Islet of Langerhans (tissue), 1 donor: ENCODE measurements at regions not wholly inside any gene's neighbourhood (a gene's known extent, or its start where the extent isn't known, plus 50 kb on each side); places are given as distances from the start of the nearest gene placed in this dataset.
"Not testable (repeated sequence)": the region's sequence is repeated elsewhere in the genome, so short reads cannot be mapped to it uniquely, and the experiment has no call there.

Source experiments
- FAIRE-seq: peaks from one replicate; lab custom pipeline; 2011; peaks lifted over from hg19 to GRCh38; lab: Jason Lieb, UNC

GRCh38 chr11:79543101-79543500, 102.3 kb upstream of the TENM4 start:
- no peak for FAIRE-seq

GRCh38 chr11:79541466-79541865, 100.6 kb upstream of the TENM4 start:
- no peak for FAIRE-seq

DNA sequence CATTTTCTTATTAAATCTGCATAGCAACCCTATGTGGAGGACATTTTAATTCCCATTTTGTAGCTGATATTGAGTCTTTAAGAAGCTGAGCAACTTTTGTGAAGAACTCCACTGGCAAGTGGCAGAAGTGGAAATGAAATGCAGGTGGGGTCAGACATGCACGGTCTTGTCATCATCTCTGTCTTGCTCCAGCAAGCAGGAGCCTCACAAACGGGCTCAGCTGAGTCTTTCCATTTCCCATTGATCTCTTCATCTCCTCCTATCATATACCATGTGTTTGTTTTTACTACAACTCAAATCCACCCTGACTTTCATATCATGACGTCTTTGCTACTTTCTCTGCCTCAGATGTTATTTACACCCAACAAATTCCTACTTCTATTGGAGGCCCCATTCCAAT, 97.9 kb upstream of the TENM4 start:
- no peak for FAIRE-seq

DNA sequence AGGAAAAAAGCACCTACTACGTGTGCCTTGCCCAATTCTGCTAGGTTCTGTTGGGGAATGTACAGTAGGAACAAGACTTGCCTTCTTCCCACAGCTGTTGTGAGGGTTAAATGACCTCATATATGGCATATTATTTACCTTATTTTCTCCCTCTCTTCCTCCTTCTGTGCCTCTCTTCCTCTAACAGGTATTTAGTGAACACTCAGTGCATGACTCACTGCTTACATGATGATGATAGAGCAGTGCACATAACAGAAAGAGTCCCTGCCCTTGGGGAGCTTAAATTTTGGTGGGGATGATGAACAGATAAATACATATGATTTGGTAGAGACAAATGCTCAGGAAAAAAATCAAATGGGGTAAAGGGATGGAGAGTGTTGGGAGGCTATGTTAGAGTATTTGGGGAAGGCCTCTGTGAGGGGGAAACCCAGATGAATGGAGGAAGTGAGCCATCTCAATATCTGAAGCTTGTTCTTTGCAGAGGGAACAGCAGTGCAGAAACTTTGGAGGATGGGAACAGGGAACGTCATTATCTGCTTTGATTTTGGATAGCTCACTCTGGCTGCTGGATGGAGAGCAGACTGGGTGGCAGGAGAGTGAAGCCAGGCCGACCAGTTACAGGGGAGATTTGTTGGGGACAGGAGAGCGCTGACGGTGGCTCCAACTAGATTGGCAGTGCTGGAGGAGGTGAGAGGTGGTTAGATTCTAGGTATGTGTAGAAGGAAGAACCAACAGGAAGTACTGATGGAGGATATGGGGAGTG, 95.5 kb upstream of the TENM4 start:
- no peak for FAIRE-seq

DNA sequence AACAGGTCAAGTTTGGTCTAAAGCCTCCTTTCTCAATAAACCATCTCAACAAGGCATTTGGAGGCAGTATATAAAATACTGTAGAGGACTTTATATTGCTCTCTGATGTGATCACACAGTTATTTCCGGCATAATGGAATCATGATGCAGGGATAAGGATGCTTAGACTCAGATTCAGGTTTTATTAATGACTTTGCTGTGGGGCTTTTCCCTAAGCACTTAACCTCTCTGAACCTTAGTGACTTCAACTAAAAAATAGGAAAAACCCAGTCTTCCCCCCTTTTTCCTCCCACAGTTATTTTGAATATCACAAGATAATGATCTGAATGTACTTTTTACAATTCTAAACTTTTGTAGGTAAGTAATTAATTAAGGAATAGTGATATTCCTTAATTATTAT, 94.8 kb upstream of the TENM4 start:
- FAIRE-seq, result no peak

GRCh38 chr11:79525257-79525656, 84.4 kb upstream of the TENM4 start:
- no peak for FAIRE-seq

DNA sequence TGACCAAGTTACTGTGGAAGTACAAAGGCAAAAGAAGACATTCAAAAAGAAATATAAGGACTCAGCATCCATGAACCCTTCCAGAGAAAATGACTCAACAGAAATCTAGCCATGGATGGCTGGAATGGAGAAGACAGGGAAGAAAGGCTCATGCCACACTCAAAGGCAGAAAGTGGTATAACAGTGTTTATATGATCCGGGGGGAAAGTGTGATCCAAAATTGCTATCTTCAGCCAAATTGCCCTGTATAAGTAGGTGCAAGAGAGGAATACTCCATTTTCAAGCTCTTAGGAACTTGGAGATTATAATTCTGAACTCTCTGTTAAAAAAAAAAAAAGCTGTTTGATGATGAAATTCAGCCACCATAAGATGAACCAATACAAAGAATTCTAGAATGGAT, 81.8 kb upstream of the TENM4 start:
- FAIRE-seq, result no peak

DNA sequence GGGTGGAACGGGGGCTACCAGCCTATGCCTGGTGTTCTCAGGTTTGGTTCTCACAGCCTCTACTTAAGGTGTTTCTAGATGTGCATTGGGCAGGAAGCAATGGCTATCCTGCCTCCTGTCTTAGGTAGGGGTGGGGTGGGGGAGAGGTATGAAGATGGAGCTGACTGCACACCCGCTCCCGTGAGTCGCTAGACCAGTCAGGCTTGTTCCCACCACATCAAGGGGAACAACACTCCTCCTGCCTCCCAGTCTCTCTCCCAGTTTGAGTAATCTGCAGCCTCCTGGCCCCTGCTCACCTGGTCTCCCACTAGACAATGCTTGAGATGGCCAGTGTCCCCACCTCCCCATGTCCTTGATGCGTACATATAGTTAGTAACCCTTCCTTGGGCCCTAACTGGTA, 79.3 kb upstream of the TENM4 start:
- FAIRE-seq, result no peak

- no peak for FAIRE-seq
Observed at GRCh38 chr11:79515781-79516180, 75.0 kb upstream of the TENM4 start.

GRCh38 chr11:79514695-79515094, 73.9 kb upstream of the TENM4 start:
- no peak for FAIRE-seq

- FAIRE-seq, result no peak
Observed at GRCh38 chr11:79514290-79514689, 73.5 kb upstream of the TENM4 start.

DNA sequence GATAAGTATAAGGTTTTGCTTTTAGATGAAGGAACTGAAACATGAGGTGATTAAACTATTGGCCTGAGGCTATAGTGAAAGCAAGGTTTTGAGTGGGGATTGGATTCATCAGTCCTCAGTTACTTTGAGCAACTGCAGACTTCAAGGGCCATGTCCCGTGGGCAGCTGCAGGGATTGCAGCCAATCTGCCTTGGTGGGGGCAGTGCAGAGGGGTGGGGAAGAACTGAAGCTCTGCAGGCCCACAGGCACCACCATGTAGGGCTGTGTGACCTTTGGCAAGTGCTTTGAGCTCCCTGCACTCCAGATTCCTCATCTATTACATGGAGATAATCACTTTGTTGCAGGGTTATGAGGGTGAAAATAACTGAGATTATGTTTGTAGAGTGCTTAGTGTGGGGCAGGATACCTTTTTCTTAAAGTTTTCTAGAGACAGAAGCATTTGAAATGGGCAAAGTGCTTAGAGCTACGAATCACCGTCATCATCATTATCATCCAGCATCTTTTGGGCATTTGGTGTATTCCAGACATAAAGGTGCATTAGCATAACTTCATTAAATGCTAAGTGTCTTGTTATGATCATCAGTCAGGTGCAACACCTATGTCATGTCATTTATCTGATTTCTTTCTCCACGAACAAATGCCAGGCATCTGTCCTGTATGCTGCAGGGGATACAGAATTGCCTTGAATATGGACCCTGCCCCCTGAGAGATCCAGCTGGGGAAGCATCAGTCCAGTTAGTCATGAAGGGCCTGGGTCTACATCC, 72.1 kb upstream of the TENM4 start:
- FAIRE-seq, result no peak

GRCh38 chr11:79510960-79511359, 70.1 kb upstream of the TENM4 start:
- FAIRE-seq, result no peak

DNA sequence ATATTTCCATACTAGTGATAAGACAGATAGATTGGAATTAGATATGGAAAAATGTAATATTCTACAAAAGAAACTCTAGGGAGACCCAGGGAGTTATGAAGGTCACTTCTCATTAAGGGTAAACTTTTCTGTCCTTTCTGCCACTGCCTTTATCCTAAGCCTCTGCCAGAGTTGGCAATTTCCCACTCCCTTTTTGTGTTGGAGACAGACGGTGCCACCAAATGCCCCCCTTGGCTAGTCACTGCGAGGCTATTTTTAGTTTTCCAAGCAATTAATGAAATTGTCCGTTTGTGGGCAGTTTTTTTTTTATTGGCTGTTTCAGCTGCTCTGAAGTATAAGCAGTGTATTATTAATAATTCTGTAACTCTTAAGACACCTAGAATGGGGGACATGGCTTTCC, 67.6 kb upstream of the TENM4 start:
- FAIRE-seq, result no peak

DNA sequence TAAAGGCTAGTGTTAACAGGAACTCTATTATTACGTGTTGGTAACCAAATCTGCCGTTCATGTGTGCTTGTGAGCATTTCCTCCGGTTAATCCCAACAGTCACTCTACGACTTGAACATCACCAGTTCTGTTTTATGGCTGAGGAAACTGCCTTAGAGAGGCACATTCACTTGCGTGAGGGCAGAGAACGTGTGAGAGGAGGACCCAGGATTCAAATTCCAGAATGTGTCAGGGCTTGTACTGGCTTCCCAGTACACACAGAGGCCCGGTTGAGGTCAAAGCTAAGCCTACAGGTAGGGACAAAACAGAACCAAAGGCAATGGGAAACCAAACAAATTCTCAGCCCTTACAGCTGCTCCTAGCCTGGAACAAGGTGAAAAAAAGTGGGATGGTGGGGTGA, 66.9 kb upstream of the TENM4 start:
- FAIRE-seq, result no peak

GRCh38 chr11:79506734-79507344, 66.0 kb upstream of the TENM4 start:
- no peak for FAIRE-seq

DNA sequence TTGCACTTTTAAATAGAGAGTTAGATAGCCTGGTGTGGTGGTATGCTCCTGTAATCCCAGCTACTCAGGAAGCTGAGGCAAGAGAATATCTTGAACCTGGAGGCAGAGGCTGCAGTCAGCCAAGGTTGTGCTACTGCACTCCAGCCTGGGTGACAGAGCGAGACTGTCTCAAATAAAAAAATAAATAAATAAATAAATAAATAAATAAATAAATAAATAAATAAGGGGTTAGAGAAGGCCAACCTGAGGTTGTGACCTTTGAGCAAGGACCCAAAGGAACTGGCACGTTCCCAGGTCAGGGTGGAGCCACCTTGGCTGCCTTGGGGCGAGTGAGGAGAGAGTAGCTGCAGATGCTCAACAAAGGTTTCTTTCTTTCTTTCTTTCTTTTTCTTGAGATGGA, 65.3 kb upstream of the TENM4 start:
- FAIRE-seq, result no peak

GRCh38 chr11:79503028-79503427, 62.2 kb upstream of the TENM4 start:
- no peak for FAIRE-seq

DNA sequence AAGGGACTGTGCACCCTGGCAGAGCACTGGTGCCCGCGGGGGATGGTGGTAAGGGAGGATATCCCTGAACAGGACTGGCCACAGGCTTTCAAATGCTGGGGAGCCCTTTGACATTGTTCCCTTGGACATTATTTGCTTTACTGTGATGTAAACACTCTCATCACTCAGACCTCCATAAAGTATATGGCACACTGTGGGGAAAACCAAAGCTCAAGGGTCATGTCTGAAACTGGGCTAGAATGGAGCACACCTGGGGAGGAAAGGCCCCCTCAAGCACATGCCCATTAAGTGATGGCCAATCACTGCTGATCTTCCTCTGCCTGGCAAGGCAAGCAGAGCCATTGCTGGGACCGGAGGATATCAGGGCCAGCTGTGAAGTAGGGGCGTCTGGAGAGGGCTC, 60.9 kb upstream of the TENM4 start:
- no peak for FAIRE-seq

GRCh38 chr11:79499929-79500328, 59.1 kb upstream of the TENM4 start:
- not testable (repeated sequence) for FAIRE-seq

GRCh38 chr11:79498667-79499066, 57.8 kb upstream of the TENM4 start:
- no peak for FAIRE-seq

GRCh38 chr11:79493555-79494171, 52.8 kb upstream of the TENM4 start:
- FAIRE-seq, result no peak

- no peak for FAIRE-seq
Observed at GRCh38 chr11:79492008-79492407, 51.2 kb upstream of the TENM4 start.
